Esophagus mucosa (tissue), 1 donor: ENCODE measurements at regions not wholly inside any gene's neighbourhood (a gene's known extent, or its start where the extent isn't known, plus 50 kb on each side); places are given as distances from the start of the nearest gene placed in this dataset.
"Not testable (repeated sequence)": the region's sequence is repeated elsewhere in the genome, so short reads cannot be mapped to it uniquely, and the experiment has no call there.

ENCODE experiments used
- ATAC-seq: fragments of 200-7000 bp; cut with Tn5 transposase; one replicate; pipeline ENCODE4 v1.9.1; 2020
- donor health status: DM: yes; HTN: yes; CAD: no.

GRCh38 chr7:16086743-16087142 is 334.6 kb downstream of the CRPPA start:
- ATAC-seq: no peak

- not testable (repeated sequence) for ATAC-seq
Observed at GRCh38 chr7:16085780-16086179, 335.6 kb downstream of the CRPPA start.

GRCh38 chr7:16084875-16085274 is 336.5 kb downstream of the CRPPA start:
- ATAC-seq: no peak

GRCh38 chr7:16084370-16084769 is 337.0 kb downstream of the CRPPA start:
- ATAC-seq: no peak

GRCh38 chr7:16083931-16084330 is 337.4 kb downstream of the CRPPA start:
- no peak for ATAC-seq

- no peak for ATAC-seq
Observed at GRCh38 chr7:16080131-16080530, 341.2 kb downstream of the CRPPA start.

GRCh38 chr7:16079723-16080122 is 341.6 kb downstream of the CRPPA start:
- no peak for ATAC-seq

- ATAC-seq: peak; percentile 37
Observed at GRCh38 chr7:16078076-16078952, 343.0 kb downstream of the CRPPA start.

GRCh38 chr7:16071246-16071857 is 350.0 kb downstream of the CRPPA start:
- no peak for ATAC-seq

- ATAC-seq: no peak
Observed at GRCh38 chr7:16070806-16071205, 350.5 kb downstream of the CRPPA start.

- ATAC-seq: no peak
Observed at GRCh38 chr7:16069998-16070397, 351.3 kb downstream of the CRPPA start.

- ATAC-seq: no peak
Observed at GRCh38 chr7:16068183-16068582, 353.2 kb downstream of the CRPPA start.

GRCh38 chr7:16067711-16068110 is 353.6 kb downstream of the CRPPA start:
- no peak for ATAC-seq

GRCh38 chr7:16066805-16067459 is 354.4 kb downstream of the CRPPA start:
- no peak for ATAC-seq

- ATAC-seq: no peak
Observed at GRCh38 chr7:16065939-16066338, 355.4 kb downstream of the CRPPA start.

GRCh38 chr7:16063716-16064675 is 357.3 kb downstream of the CRPPA start:
- ATAC-seq: no peak

- no peak for ATAC-seq
Observed at GRCh38 chr7:16063221-16063620, 358.1 kb downstream of the CRPPA start.

GRCh38 chr7:16062269-16062668 is 359.1 kb downstream of the CRPPA start:
- ATAC-seq: no peak

GRCh38 chr7:16061630-16062029 is 359.7 kb downstream of the CRPPA start:
- no peak for ATAC-seq

GRCh38 chr7:16061011-16061410 is 360.3 kb downstream of the CRPPA start:
- ATAC-seq: no peak

GRCh38 chr7:16060502-16060901 is 360.8 kb downstream of the CRPPA start:
- no peak for ATAC-seq

GRCh38 chr7:16055263-16055976 is 365.9 kb downstream of the CRPPA start:
- no peak for ATAC-seq
